Progenitor cell of endocrine pancreas (in vitro differentiated cells): ENCODE measurements at regions not wholly inside any gene's neighbourhood (a gene's known extent, or its start where the extent isn't known, plus 50 kb on each side); places are given as distances from the start of the nearest gene placed in this dataset.

ENCODE experiments used
- DNase-seq: peaks from one replicate; pipeline ENCODE4 v3.0.0; 2021; ENCODE audit warnings: low spot score; ENCODE audit not compliant: unreplicated experiment
- H3K27ac Mint-ChIP-seq: 2 replicates; pipeline ENCODE4 v1.8.0; 2021; ENCODE audit warnings: mild to moderate bottlenecking, moderate library complexity, mixed read lengths
- H3K27me3 Mint-ChIP-seq: 2 replicates; pipeline ENCODE4 v1.8.0; 2021; ENCODE audit warnings: mixed read lengths
- H3K36me3 Mint-ChIP-seq: 2 replicates; pipeline ENCODE4 v1.8.0; 2022; ENCODE audit warnings: mixed read lengths; ENCODE audit not compliant: insufficient read depth
- H3K4me1 Mint-ChIP-seq: 2 replicates; pipeline ENCODE4 v1.8.0; 2021; ENCODE audit warnings: low read depth, mixed read lengths
- H3K4me3 Mint-ChIP-seq: 2 replicates; pipeline ENCODE4 v1.8.0; 2021; ENCODE audit warnings: low read depth, mild to moderate bottlenecking, moderate library complexity, mixed read lengths
- H3K9me3 Mint-ChIP-seq: 2 replicates; pipeline ENCODE4 v1.8.0; 2021; ENCODE audit warnings: low read depth, mixed read lengths
- CTCF ChIP-seq: fragments of 200-600 bp; sonication (generic); IDR thresholded peaks from one replicate; pipeline ENCODE4 v1.5.0; 2021; ENCODE audit warnings: antibody characterized with exemption, mild to moderate bottlenecking; ENCODE audit not compliant: unreplicated experiment

- Mint-ChIP-seq H3K4me1 (peaks cover 11% of the 10 kb centered on the region), H3K36me3 (no peaks in the 10 kb centered on the region), H3K27me3 (peaks cover 16% of the 10 kb centered on the region), H3K9me3 (no peaks in the 10 kb centered on the region), H3K4me3 (no peak overlapping the region), H3K27ac (no peak overlapping the region)
- no peak for TF ChIP-seq CTCF
- DNase-seq = no peak
These were observed 82.0 kb downstream of the UBIAD1 start for GRCh38 chr1:11354893-11355553.

- no peak for DNase-seq
- H3K27me3 Mint-ChIP-seq = peaks cover 19% of the 10 kb centered on the region
- TF ChIP-seq CTCF = no peak
- H3K27ac Mint-ChIP-seq = no peak overlapping the region
- peaks cover 13% of the 10 kb centered on the region for H3K4me1 Mint-ChIP-seq
- H3K9me3 Mint-ChIP-seq = no peaks in the 10 kb centered on the region
- no peak overlapping the region for H3K4me3 Mint-ChIP-seq
- H3K36me3 Mint-ChIP-seq = no peaks in the 10 kb centered on the region
These were observed 82.8 kb downstream of the UBIAD1 start for GRCh38 chr1:11355559-11356475.

DNA sequence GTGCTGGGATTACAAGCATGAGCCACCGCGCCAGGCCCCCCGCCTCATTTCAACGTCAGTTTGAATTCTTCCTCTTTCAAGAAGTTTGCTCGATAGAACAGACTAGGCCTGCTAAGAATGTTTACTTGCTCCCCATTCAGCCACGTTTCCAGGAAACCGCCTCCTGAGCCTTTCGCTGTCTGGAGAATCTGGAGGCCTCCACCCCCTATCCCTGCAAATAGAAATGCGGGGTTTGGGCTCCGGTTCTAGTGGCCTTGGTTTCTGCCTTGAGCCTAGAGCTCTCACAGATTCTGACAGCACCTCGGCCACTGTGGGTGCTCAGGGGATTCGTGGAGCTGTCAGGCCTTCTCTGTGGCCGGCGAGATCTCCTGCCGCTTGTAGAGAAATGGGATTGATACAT is 84.3 kb downstream of the UBIAD1 start:
- Mint-ChIP-seq H3K4me1 (peaks cover 13% of the 10 kb centered on the region), H3K27me3 (peaks cover 19% of the 10 kb centered on the region), H3K9me3 (no peaks in the 10 kb centered on the region), H3K4me3 (no peak overlapping the region), H3K36me3 (no peaks in the 10 kb centered on the region), H3K27ac (peak overlapping the region; percentile 88)
- DNase-seq = no peak
- TF ChIP-seq CTCF = no peak

DNA sequence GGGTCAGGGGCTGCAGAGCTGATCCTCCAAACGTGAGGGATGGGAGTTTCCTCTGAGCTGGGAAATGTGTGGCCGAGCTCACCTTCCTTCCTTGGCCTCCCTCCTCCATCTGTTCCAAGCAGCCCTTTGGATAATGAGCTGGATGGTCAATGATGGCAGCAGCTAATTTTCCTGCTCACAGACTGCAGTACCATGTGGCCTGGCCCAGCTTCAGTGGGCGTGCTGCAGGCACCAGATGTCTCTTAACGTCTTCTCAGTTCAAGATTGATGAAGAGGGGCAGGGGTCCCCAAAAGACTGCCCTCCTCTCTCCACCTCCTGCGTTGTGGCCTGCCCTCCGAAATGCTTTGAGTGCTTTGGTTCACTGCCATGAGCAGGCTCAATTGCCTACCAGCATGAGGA is 86.0 kb downstream of the UBIAD1 start:
- Mint-ChIP-seq H3K9me3 (no peaks in the 10 kb centered on the region), H3K27ac (no peak overlapping the region), H3K4me1 (peaks cover 13% of the 10 kb centered on the region), H3K4me3 (no peak overlapping the region), H3K36me3 (no peaks in the 10 kb centered on the region), H3K27me3 (peaks cover 19% of the 10 kb centered on the region)
- TF ChIP-seq CTCF = no peak
- no peak for DNase-seq

DNA sequence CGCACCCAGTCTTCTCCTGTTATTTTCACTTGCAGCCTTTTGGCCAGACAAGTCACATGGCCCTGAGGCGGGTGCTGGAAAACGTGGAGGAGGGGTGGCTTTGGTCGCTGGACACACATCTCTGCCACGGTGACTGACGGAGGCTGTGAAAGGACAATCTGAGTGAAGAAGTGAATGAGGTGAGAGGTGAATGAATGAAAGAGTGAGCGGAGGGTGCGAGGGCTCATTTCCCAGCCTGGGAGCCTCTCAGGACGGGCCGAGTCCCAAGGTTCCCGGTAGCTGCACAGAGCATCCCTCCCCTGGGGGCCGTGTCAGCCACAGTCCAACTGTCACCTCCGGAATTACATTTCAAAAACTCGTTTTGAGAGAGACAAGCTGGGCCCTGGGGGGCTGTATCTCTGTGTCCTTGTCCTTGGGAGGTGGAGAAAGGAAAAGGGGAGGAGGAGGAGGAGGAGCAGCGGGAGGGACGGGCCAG is 89.6 kb downstream of the UBIAD1 start:
- Mint-ChIP-seq H3K36me3 (no peaks in the 10 kb centered on the region), H3K4me1 (peaks cover 4% of the 10 kb centered on the region), H3K27ac (no peak overlapping the region), H3K9me3 (no peaks in the 10 kb centered on the region), H3K27me3 (peaks cover 10% of the 10 kb centered on the region), H3K4me3 (no peak overlapping the region)
- no peak for DNase-seq
- no peak for TF ChIP-seq CTCF
